Right lobe of liver (tissue), 4 donors: ENCODE measurements at regions not wholly inside any gene's neighbourhood (a gene's known extent, or its start where the extent isn't known, plus 50 kb on each side); places are given as distances from the start of the nearest gene placed in this dataset.

Source experiments
- POLR2A ChIP-seq: fragments of 450-650 bp; IDR thresholded peaks from one replicate; pipeline ENCODE4 v1.6.1; 2017; ENCODE audit warnings: antibody characterized with exemption, mild to moderate bottlenecking
- TF ChIP-seq, protein P1 (sequence below), 4 donors: fragments of 200-600 bp in 3 of 4; fragments of 450-650 bp in 1 of 4; IDR thresholded peaks; one replicate each; pipeline versions ENCODE4 v1.5.1 to v1.8.0; 2016 to 2022; ENCODE audit warnings: antibody characterized with exemption in 4 of 4, mild to moderate bottlenecking in 2 of 4
- donor health status: DM: no; HTN: no; CAD: no.
- donor health status: DM: no; HTN: no; CAD: no.
- donor health status: DM: no; HTN: yes; CAD: no.

DNA sequence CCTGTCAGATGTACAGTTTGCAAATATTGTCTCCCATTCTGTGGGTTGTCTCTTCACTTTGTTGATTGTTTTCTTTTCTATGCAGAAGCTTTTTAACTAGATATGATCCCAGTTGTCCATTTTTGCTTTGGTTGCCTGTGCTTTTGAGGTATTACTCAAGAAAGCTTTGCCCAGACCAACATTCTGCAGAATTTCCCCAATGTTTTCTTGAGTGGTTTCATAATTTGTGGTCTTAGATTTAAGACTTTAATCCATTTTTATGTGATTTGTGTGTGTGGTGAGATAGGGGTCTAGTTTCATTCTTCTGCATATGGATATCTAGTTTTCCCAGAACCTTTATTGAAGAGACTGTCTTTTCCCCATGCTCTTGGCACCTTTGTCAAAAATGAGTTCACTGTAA lies 116.9 kb downstream of the DUSP10 start:
- TF ChIP-seq, protein P1, sequence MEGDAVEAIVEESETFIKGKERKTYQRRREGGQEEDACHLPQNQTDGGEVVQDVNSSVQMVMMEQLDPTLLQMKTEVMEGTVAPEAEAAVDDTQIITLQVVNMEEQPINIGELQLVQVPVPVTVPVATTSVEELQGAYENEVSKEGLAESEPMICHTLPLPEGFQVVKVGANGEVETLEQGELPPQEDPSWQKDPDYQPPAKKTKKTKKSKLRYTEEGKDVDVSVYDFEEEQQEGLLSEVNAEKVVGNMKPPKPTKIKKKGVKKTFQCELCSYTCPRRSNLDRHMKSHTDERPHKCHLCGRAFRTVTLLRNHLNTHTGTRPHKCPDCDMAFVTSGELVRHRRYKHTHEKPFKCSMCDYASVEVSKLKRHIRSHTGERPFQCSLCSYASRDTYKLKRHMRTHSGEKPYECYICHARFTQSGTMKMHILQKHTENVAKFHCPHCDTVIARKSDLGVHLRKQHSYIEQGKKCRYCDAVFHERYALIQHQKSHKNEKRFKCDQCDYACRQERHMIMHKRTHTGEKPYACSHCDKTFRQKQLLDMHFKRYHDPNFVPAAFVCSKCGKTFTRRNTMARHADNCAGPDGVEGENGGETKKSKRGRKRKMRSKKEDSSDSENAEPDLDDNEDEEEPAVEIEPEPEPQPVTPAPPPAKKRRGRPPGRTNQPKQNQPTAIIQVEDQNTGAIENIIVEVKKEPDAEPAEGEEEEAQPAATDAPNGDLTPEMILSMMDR (IDR thresholded peaks at IDR 0.05): no peak
- no peak for TF ChIP-seq POLR2A
